PC-9 (cell line): ENCODE measurements at regions not wholly inside any gene's neighbourhood (a gene's known extent, or its start where the extent isn't known, plus 50 kb on each side); places are given as distances from the start of the nearest gene placed in this dataset.

Experiments used
- EZH2 ChIP-seq: fragments of 200-600 bp; sonication (generic); IDR thresholded peaks from 2 replicates; pipeline ENCODE4 v1.8.0; 2017; ENCODE audit warnings: antibody characterized with exemption, low read depth
- TF ChIP-seq, protein P1 (sequence below): fragments of 200-600 bp; sonication (generic); conservative IDR thresholded peaks from 2 replicates; pipeline ENCODE4 v1.6.1; 2017; ENCODE audit warnings: mixed run types, antibody characterized with exemption, mild to moderate bottlenecking, moderate library complexity

DNA sequence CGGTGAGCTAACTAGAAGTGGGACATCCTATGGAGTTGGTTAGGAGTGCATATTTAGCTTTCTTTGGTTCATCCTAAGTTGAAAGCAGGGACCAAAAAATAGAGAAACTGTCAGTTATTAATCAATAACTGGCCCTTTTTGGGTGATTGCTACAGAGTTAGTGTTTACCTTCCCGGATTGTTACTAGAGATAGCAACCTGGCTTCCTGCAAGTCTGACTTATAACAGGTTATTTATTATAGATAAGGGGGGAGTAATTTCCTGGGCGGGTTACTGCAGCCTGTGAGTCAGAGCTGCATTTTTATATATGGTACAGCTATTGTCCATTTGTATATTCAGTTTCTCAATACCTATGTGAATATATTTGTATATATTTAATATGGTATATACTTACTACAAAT is 522.0 kb downstream of the MFSD1 start:
- TF ChIP-seq, protein P1, sequence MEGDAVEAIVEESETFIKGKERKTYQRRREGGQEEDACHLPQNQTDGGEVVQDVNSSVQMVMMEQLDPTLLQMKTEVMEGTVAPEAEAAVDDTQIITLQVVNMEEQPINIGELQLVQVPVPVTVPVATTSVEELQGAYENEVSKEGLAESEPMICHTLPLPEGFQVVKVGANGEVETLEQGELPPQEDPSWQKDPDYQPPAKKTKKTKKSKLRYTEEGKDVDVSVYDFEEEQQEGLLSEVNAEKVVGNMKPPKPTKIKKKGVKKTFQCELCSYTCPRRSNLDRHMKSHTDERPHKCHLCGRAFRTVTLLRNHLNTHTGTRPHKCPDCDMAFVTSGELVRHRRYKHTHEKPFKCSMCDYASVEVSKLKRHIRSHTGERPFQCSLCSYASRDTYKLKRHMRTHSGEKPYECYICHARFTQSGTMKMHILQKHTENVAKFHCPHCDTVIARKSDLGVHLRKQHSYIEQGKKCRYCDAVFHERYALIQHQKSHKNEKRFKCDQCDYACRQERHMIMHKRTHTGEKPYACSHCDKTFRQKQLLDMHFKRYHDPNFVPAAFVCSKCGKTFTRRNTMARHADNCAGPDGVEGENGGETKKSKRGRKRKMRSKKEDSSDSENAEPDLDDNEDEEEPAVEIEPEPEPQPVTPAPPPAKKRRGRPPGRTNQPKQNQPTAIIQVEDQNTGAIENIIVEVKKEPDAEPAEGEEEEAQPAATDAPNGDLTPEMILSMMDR, result no peak
- TF ChIP-seq EZH2, result no peak
